GM19372 (cell line): ENCODE measurements at regions not wholly inside any gene's neighbourhood (a gene's known extent, or its start where the extent isn't known, plus 50 kb on each side); places are given as distances from the start of the nearest gene placed in this dataset.
"Not testable (repeated sequence)": the region's sequence is repeated elsewhere in the genome, so short reads cannot be mapped to it uniquely, and the experiment has no call there.

ENCODE experiments used
- ATAC-seq: cut with Tn5 transposase; IDR thresholded peaks from one replicate; pipeline ENCODE4 v1.9.1; 2021; ENCODE audit warnings: mild to moderate bottlenecking, low read depth, moderate library complexity; ENCODE audit not compliant: unreplicated experiment

DNA sequence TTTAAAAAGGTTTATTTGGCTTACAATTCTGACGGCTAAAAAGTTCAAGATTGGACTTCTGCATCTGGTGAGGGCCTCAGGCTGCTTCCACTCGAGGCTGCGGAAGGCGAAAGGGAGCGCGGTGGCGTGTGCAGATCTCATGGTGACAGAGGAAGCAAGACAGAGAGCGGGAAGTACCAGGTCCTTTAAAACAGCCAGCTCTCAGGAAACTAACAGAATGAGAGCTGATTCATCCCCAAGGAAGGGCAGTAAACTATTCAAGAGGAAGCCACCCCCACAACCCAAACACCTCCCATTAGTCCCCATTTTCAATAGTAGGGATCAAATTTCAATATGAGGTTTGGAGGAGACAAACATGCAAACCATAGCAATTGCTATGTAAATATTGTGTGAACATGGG lies 2144.2 kb upstream of the AGA start:
- ATAC-seq = no peak

DNA sequence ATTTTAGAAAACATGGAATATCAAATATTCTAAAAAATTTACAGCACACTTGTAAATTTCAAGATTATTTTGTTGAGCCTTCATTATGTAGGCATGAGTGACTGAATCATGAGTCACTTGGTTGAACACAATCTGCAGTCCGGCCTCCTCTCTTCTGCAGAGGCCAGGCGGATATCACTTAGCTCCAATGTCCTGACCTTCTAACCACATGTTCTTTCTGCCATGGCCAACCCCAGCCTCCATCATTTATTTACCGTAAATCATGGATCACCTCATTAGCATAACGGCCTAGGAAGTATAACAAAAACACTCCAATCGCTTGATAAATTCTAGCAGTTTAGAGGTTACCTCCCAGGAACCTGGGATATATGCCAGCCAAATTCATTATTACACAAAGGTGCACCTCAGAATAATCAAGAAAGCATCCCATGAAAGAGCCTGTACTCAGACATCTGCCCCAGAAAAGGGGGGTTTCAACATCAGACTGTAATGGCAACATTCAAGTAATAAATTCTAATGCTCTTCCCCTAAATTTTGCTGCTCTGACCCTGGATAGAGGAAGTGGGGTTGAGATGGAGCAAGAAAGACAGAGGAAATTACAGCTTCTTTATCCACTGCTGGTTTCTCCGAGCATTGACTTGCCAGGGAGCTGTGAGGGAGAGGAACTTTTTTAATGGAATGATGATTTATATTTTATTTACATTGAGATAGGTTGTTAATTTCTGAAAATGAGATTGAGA lies 2153.6 kb upstream of the AGA start:
- ATAC-seq = no peak

DNA sequence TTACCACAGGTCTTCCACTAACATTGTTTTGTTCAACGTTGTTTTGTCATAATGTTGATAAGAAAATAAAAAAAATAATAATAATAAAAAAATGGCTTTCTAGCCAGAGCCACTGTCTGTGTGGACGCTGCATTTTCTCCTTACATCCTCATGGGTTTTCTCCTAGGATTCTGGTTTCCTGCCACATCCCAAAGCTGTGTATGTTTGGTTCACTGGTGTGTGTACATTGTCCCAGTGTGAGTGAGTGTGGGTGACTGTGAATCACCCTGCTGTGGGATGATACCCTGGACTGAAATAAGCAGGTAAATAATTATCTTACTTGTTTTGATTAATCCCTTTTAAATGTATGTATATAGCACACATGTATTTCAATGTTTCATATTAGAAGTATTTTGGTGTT lies 2154.4 kb upstream of the AGA start:
- no peak for ATAC-seq

DNA sequence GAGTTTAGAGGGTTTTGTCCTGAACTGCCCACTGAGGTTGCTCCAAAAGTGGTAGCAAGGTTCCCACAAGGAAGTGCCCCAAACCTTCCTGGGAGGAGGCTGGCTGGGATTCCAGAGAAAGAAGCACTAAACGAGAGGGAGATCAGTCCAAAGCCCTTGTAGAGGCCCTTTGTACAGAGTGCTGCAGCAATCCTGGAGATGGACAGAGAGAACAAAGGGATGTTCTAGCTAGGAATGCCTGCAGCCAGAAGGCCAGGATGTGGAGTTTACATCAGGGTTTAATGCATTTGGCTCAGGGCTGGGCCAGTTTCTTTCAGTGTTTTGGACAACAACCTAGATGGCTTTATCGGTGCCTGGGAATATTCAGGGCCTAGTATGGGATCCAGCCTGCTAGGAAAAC lies 2155.1 kb upstream of the AGA start:
- ATAC-seq = no peak

DNA sequence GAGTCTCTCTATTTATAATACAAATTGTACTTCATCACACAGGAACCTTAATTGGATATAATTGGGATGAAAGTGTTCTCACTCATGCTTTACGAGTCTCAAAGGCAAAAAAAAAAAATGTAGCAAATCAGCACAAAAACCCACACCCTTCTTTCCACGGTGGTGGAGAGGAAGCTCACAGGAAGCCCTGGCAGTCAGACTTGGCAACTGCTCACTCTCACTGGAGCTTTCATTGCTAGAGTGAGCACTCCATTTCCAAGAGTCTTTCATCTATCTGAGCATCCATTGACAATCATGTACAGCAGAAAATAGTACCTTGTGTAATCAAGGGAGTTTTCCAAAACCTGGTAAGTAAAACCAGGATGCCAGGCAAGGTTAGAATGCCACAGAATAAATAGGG lies 2159.4 kb upstream of the AGA start:
- no peak for ATAC-seq

DNA sequence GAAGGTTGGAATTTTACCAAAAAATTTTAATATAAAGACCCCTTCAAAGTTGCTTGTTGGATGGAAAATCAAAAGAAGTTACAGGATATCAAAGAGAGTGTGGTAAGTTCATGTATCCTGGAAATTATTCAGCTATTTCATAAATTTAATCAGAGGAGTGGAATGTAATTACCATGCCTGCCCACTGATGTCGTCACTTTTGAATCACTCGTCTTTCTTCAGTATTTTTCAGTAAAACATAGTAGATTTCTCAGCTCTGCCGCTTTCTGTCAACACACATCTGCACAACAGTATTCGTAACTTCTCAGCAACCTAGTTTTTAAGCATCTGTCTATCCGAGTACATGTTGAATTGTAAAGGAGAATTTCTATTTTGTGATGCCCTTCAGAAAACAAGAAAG lies 2163.0 kb upstream of the AGA start:
- no peak for ATAC-seq

DNA sequence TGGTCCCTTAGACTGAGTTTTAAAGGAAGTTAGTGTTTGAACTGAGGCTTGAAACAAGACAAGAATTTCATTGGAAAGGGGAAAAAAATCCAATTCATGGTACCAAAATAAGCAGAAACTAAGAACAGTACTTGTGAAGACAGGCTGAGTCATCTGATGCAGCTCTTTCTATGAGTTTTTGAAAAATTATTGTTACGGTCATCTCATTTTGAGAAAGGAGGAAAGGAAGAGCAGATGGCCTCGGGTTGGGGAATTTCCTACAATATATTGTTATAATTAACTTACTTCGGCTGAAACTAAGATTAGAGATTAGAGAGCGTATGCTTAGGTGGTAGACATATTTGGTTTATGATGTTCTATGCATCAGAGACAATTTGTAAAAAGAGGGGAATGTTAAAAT lies 2164.8 kb upstream of the AGA start:
- no peak for ATAC-seq

DNA sequence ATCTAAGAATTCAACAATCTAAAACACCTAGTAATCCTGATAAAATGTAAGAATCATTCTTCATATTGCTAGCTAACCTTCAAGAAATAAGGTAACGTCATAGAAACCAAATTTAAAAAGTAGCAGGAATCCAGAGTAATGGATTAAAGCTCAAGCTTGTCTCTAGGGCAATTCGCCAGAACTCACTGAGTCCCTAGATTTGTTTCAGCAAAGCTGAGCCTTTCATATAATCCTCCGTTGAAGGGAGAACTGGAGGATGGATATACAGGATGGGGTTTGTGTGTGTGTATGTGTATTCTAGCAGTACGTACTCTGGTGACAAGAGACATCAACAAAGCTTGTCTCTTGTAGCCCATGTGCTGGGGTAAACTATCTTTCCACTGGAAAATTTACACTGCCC lies 2173.5 kb upstream of the AGA start:
- no peak for ATAC-seq

DNA sequence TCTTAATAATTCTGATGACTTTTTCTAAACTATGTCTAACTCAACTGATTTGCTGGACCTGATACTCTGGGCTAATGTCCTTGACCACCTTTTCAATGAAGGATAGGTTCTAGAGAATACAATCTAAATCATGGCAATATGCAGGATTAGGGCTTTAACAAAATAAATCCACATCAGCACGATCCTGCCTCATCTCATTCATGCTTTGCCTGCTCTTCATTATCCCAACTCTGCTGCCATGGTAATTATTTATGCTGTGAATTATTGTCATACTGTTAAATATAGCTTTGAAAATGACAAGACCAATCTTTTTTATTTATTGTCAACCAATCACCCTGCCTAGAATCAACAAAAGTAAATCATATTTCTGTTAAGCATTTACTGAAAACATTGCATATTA lies 2176.7 kb upstream of the AGA start:
- no peak for ATAC-seq

DNA sequence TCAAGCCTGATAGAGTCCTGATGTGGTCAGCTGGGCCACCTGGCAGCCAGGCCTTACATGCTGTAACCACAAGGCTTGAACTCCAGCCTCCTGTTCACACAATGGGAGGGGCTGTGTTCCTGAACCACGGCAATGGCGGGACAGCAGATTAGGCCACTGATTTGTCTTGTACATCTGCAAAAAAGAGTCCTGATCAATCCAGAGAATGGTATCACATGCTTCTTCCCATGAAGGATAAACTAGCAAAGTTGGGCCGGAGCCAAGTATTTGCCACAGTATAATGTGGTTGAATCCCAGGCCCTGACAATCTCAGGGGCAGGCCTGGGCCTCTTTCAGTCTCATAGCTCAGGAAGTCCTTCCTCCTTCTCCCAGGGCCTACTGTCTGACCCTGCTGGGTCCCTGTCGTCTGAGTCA lies 2182.5 kb upstream of the AGA start:
- no peak for ATAC-seq

DNA sequence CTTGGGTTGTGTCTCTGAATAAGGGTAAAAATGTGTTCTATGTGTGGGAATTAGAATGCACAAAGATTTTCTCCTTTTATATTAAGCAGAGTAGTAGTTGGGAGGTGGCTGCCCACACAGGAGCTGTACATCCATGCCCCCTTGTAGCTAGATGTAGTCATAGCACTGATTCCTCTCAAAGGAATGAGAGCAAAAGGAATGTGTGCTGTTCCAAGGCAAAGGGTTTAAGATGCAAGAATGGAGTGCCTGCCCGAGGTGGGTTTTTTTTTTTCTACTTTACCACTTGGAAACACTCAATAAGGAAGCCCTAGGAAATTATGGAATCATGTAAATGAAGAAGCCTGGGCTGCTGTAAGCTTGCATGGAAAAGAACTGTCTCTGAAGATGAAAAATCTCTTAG lies 2183.2 kb upstream of the AGA start:
- no peak for ATAC-seq

DNA sequence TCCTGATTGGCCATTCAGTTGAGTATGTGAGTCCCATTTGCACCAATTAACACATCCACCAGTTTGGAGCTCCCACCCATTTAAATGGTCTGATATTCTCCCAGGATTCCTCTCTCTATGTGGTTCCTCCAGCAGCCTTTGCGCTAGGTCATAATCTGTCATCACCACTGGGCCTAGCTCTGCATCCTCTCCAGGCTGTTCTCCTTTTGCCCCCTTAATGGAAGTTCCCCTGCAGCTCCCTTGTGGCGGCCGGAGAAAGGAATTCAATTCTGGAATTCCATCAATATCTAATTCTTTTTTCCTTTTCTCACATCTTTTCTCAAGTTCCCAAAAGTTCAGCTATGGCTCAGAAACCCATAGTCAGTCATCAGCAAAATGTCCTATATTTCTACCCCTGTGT lies 2184.4 kb upstream of the AGA start:
- ATAC-seq = no peak

DNA sequence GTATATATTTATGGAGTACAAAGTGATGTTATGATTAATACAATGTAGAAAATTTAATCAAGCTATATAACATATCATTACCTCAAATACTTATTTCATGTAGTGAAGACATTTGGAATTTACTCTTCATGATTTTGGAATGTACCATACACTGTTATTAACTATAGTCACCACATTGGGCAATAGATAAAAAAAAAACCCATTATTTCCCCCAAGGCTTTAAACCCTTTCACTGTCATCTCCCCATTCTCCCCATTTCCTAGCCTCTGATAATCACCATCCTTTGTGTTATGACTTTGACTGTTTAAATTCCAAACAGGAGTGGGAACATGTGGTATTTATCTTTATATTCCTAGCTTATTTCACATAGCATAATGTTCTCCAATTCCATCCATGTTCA lies 2189.1 kb upstream of the AGA start:
- ATAC-seq = no peak

DNA sequence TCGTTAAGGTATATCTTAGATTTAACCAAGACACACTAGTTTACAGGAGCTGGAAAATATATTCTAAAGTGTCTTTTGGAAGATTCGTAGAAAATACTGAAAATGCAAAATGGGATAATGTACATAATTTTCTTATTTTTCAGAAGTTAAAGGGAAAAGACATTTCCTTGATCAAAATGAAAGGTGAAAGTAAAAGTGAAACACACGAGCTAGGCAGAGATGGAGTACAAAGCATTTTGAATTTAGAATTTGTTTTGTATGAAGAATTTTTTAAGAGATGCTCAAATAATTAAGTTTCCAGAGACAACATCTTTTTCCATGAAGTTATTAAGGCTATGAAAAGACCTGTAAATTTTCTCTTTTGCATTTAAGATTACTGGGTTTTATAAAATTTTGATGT lies 2192.6 kb upstream of the AGA start:
- ATAC-seq = no peak

DNA sequence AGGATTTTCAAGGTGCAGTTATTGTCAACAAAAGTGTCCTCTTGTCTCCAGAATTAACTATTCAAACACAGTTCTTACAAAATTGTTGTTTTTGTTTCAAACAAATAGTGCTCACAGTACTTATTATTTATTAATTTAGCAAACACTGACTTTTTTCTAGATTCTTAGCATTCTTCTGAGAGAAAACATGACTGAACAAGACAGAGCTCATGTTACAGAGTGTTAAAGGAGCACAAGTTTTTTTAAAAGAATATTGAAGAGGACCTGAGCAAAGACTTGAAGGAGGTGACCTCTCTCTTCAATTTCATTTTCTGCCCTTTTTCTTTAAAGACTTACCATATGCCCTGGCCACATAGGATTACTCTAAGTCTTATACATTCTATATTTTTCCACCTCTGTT lies 2220.3 kb upstream of the AGA start:
- ATAC-seq = no peak

DNA sequence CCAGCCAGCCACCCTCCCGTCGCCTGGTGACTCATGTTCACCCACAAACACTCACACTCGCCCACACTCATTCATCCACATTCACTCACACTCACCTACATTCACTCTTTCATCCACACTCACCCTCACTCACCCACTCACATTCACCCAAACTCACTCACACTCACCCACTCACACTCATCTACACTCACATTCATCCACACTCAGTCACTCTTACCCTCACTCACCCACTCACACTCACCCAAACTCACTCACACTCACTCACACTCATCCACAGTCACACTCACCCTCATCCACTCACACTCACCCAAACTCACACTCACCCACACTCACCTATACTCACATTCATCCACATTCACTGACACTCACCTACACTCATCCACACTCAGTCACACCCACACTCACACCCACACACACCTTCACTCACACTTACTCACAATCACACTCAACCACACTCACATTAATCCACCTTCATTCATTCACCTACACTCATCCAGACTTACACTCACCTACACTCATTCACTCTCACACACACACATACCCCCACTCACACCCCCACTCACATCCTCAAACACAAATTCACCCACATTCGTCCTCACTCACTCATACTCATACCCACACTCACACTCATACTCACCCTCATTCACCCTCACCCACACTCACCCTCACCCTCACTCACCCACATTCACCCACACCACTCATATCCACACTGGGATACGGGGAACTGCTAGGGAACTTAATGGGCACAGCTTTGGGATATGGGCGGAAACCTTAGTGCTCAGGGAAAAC lies 2221.6 kb upstream of the AGA start:
- no peak for ATAC-seq

DNA sequence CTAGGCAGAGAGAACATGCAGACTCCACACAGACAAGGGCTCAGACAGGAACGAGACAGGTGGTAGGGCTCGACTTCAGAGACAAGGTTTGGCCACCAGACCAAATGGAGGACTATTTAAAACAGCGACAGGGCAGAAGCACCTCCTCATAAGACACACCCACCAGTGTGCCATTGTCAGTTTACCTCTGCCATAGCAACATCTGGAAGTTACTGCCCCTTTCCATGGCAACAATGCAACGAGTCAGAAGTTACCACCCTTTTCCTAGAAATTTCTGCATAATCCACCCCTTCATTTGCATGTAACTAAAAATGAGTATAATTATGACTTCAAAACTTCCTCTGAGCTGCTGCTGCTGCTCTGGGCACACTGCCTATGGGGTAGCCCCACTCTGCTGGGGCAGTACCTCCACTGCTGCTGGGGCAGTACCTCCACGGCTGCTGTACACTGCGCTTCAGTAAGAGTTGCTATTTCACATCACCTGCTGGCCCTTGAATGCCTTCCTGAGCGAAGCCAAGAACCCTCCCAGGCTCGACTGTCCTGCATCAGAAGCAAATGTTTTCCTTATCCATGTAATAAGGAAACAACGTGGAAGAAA lies 2222.3 kb upstream of the AGA start:
- ATAC-seq = no peak

DNA sequence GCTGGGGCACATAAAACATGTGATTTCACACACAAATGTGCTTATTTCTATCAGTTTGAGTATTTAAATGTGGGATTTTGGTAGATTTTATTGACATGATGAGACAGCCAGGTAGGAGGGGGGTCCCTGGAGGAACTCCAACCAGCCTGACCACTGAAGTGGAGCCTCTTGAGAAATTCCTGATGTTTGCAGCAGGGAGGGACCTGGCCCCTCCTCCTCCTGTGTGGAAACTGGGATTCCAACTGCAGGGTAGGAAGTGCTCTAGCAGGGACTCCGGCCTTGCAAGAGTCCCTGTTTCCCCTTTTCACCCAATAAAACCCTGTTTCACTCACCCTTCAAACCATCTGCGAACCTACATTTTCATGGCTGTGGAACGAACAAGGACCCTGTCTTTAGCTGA lies 2224.0 kb upstream of the AGA start:
- no peak for ATAC-seq

DNA sequence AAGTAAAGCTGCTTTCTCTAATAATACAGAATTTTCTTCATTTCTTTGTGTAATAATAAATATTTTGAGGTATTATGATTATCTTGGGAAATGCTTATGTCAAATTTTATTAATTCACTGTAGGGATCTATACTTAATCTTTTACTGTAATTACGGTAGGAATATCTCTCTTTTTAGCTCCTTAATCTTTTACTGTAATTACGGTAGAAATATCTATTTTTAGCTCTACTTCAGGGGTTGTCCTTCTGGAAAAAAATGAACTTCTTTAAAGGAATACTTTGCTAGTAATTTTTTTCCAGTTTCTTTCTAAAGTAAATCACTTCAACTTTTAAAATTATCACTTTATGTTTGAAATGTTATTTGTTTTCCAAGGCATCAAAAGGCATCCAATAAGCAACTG lies 2229.4 kb upstream of the AGA start:
- ATAC-seq = no peak

DNA sequence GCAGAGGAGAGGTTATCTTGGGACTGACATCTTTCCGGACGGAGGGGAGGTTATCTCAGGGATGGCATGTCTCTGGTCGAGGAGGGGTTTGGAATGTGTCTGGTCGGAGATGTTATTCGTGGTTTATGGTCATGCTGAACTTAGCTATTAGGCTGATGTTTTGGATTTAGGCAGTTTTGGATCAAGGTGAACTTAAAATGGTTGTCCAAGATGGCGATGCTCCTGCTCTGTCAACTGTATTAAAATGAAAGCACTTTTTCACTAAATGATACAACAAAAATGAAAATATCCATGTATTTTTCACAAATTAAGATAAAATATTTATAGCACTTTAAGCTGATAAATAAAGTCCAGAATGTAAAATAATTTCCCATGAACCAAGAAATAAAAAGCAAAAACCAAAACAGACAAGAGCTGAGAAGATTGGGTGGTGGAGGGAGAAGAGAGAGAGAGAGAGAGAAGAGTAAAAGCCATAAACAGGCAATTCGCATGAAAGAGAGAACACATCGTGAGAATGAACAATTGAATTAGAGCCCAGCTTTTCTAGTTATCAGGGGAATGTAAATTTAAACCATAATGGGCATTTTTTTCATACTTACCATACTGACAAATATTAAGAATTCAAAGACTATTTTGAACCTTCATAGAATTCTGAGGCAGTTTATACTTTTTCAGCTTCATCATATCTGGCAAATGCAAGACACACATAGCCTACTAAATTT lies 2236.0 kb upstream of the AGA start:
- ATAC-seq = no peak

DNA sequence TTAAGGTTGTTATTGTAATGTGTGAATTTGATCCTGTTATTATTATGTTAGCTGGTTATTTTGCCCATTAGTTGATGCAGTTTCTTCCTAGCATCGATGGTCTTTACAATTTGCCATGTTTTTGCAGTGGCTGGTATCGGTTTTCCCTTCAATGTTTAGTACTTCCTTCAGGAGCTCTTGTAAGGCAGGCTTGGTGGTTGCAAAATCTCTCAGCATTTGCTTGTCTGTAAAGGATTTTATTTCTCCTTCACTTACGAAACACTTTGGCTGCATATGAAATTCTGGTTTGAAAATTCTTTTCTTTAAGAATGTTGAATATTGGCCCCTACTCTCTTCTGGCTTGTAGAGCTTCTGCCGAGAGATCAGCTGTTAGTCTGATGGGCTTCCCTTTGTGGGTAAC lies 2241.4 kb upstream of the AGA start:
- ATAC-seq = not testable (repeated sequence)
